WTC11 (cell line): ENCODE measurements at regions not wholly inside any gene's neighbourhood (a gene's known extent, or its start where the extent isn't known, plus 50 kb on each side); places are given as distances from the start of the nearest gene placed in this dataset.

Experiments
- CREB1 ChIP-seq: sonication (generic); formaldehyde crosslinking; IDR thresholded peaks from 2 replicates; pipeline ENCODE4 v1.8.0; 2023; ENCODE audit warnings: mild to moderate bottlenecking, missing genetic modification reagents
- IRF2 ChIP-seq: sonication (generic); formaldehyde crosslinking; IDR thresholded peaks from 2 replicates; pipeline ENCODE4 v1.8.0; 2022; ENCODE audit warnings: low read depth, missing genetic modification reagents, borderline replicate concordance
- NR3C1 ChIP-seq: sonication (generic); formaldehyde crosslinking; conservative IDR thresholded peaks from 2 replicates; pipeline ENCODE4 v1.8.1; 2023; ENCODE audit warnings: low read depth, mild to moderate bottlenecking, missing genetic modification reagents
- OVOL2 ChIP-seq: fragments of 250-450 bp; sonication (Bioruptor Pico); IDR thresholded peaks from 2 replicates; pipeline ENCODE4 v1.9.0; 2021; ENCODE audit warnings: mild to moderate bottlenecking, borderline replicate concordance
- SP1 ChIP-seq: sonication (generic); formaldehyde crosslinking; conservative IDR thresholded peaks from 2 replicates; pipeline ENCODE4 v1.8.1; 2022; ENCODE audit warnings: missing genetic modification reagents
- ZNF671 ChIP-seq: fragments of 250-450 bp; sonication (Bioruptor Pico); IDR thresholded peaks from 2 replicates; pipeline ENCODE4 v1.8.0; 2021; ENCODE audit warnings: mild to moderate bottlenecking
- TF ChIP-seq, protein P1 (sequence below): fragments of 200-600 bp; IDR thresholded peaks from 2 replicates; pipeline ENCODE4 v1.8.0; 2022; ENCODE audit warnings: antibody characterized with exemption
- TF ChIP-seq, protein P2 (sequence below): sonication (generic); formaldehyde crosslinking; IDR thresholded peaks from 2 replicates; pipeline ENCODE4 v1.8.0; 2022; ENCODE audit warnings: mild to moderate bottlenecking, missing genetic modification reagents
- TF ChIP-seq, protein P3 (sequence below): sonication (generic); formaldehyde crosslinking; IDR thresholded peaks from 2 replicates; pipeline ENCODE4 v1.8.0; 2023; ENCODE audit warnings: mild to moderate bottlenecking, missing genetic modification reagents

DNA sequence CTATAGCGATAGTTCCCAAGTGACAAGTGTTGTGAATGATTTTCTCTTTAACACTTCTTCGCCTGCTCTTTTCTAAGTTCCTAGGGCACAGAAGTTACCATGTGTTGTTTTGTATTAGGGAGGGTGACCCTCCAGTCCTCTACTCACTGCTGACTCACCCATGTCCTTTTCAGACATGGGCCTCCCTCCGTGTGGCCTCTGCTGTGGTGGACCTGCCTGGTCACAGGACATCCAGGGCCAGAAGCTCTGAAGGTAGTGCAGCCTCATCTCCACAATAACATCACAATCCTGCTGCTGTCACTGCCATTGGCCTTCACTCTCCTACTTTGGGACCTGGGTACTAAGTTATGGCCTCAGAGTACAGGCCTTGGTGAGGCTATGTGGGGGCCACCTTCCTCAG lies 87.1 kb upstream of the TNFAIP3 start:
- TF ChIP-seq ZNF671 (CRISPR knock-in tag): no peak
- no peak for TF ChIP-seq SP1 (CRISPR knock-in tag)
- TF ChIP-seq, protein P1, sequence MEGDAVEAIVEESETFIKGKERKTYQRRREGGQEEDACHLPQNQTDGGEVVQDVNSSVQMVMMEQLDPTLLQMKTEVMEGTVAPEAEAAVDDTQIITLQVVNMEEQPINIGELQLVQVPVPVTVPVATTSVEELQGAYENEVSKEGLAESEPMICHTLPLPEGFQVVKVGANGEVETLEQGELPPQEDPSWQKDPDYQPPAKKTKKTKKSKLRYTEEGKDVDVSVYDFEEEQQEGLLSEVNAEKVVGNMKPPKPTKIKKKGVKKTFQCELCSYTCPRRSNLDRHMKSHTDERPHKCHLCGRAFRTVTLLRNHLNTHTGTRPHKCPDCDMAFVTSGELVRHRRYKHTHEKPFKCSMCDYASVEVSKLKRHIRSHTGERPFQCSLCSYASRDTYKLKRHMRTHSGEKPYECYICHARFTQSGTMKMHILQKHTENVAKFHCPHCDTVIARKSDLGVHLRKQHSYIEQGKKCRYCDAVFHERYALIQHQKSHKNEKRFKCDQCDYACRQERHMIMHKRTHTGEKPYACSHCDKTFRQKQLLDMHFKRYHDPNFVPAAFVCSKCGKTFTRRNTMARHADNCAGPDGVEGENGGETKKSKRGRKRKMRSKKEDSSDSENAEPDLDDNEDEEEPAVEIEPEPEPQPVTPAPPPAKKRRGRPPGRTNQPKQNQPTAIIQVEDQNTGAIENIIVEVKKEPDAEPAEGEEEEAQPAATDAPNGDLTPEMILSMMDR: no peak
- no peak for TF ChIP-seq IRF2 (CRISPR knock-in tag)
- TF ChIP-seq, protein P2, sequence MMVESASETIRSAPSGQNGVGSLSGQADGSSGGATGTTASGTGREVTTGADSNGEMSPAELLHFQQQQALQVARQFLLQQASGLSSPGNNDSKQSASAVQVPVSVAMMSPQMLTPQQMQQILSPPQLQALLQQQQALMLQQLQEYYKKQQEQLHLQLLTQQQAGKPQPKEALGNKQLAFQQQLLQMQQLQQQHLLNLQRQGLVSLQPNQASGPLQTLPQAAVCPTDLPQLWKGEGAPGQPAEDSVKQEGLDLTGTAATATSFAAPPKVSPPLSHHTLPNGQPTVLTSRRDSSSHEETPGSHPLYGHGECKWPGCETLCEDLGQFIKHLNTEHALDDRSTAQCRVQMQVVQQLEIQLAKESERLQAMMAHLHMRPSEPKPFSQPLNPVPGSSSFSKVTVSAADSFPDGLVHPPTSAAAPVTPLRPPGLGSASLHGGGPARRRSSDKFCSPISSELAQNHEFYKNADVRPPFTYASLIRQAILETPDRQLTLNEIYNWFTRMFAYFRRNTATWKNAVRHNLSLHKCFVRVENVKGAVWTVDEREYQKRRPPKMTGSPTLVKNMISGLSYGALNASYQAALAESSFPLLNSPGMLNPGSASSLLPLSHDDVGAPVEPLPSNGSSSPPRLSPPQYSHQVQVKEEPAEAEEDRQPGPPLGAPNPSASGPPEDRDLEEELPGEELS (CRISPR knock-in tag): no peak
- no peak for TF ChIP-seq NR3C1 (CRISPR knock-in tag)
- TF ChIP-seq CREB1: no peak
- no peak for TF ChIP-seq OVOL2 (CRISPR knock-in tag)
- TF ChIP-seq, protein P3, sequence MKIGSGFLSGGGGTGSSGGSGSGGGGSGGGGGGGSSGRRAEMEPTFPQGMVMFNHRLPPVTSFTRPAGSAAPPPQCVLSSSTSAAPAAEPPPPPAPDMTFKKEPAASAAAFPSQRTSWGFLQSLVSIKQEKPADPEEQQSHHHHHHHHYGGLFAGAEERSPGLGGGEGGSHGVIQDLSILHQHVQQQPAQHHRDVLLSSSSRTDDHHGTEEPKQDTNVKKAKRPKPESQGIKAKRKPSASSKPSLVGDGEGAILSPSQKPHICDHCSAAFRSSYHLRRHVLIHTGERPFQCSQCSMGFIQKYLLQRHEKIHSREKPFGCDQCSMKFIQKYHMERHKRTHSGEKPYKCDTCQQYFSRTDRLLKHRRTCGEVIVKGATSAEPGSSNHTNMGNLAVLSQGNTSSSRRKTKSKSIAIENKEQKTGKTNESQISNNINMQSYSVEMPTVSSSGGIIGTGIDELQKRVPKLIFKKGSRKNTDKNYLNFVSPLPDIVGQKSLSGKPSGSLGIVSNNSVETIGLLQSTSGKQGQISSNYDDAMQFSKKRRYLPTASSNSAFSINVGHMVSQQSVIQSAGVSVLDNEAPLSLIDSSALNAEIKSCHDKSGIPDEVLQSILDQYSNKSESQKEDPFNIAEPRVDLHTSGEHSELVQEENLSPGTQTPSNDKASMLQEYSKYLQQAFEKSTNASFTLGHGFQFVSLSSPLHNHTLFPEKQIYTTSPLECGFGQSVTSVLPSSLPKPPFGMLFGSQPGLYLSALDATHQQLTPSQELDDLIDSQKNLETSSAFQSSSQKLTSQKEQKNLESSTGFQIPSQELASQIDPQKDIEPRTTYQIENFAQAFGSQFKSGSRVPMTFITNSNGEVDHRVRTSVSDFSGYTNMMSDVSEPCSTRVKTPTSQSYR: no peak
